SH-SY5Y (cell line): ENCODE measurements at regions not wholly inside any gene's neighbourhood (a gene's known extent, or its start where the extent isn't known, plus 50 kb on each side); places are given as distances from the start of the nearest gene placed in this dataset.

ENCODE experiments used
- GATA2 ChIP-seq: IDR thresholded peaks from 2 replicates; pipeline ENCODE4 v1.6.1; 2011; ENCODE audit warnings: mild to moderate bottlenecking, low read depth, low read length
- GATA3 ChIP-seq: IDR thresholded peaks from 2 replicates; pipeline ENCODE4 v1.6.1; 2011; ENCODE audit warnings: low read depth, mild to moderate bottlenecking, low read length, moderate library complexity

- TF ChIP-seq GATA2 (no peak), GATA3 (no peak)
Observed at GRCh38 chr21:28112511-28112910, 880.2 kb downstream of the LTN1 start.

GRCh38 chr21:28111151-28111619 lies 881.5 kb downstream of the LTN1 start:
- TF ChIP-seq GATA2: no peak
- TF ChIP-seq GATA3: no peak

- TF ChIP-seq GATA2: no peak
- no peak for TF ChIP-seq GATA3
Observed at GRCh38 chr21:28110716-28111115, 882.0 kb downstream of the LTN1 start.

GRCh38 chr21:28110074-28110473 lies 882.6 kb downstream of the LTN1 start:
- TF ChIP-seq GATA2: no peak
- TF ChIP-seq GATA3: no peak

GRCh38 chr21:28106370-28106890 lies 886.2 kb downstream of the LTN1 start:
- TF ChIP-seq GATA3 (no peak), GATA2 (no peak)

- TF ChIP-seq GATA2: peak; percentile 18; the same call in 1 of the 2 replicates
- TF ChIP-seq GATA3: 0 out of 2 replicates have a peak, but pooled peaks have one; percentile 10
Observed at GRCh38 chr21:28104346-28104745, 888.3 kb downstream of the LTN1 start.

GRCh38 chr21:28100366-28100765 lies 892.3 kb downstream of the LTN1 start:
- TF ChIP-seq GATA2 (no peak), GATA3 (no peak)

- TF ChIP-seq GATA3 (no peak), GATA2 (no peak)
Observed at GRCh38 chr21:28099001-28099705, 893.5 kb downstream of the LTN1 start.

GRCh38 chr21:28091466-28091865 lies 901.2 kb downstream of the LTN1 start:
- TF ChIP-seq GATA3 (no peak), GATA2 (no peak)

- TF ChIP-seq GATA3 (no peak), GATA2 (no peak)
Observed at GRCh38 chr21:28090546-28090945, 902.1 kb downstream of the LTN1 start.

GRCh38 chr21:28089599-28090441 lies 902.9 kb downstream of the LTN1 start:
- TF ChIP-seq GATA2 (no peak), GATA3 (no peak)

- TF ChIP-seq GATA3 (no peak), GATA2 (no peak)
Observed at GRCh38 chr21:28086861-28087581, 905.7 kb downstream of the LTN1 start.

GRCh38 chr21:28084951-28085350 lies 907.7 kb downstream of the LTN1 start:
- TF ChIP-seq GATA2 (no peak), GATA3 (no peak)

- TF ChIP-seq GATA3 (no peak), GATA2 (no peak)
Observed at GRCh38 chr21:28083350-28083749, 909.3 kb downstream of the LTN1 start.
